IPS-18a (cell line): ENCODE measurements at regions not wholly inside any gene's neighbourhood (a gene's known extent, or its start where the extent isn't known, plus 50 kb on each side); places are given as distances from the start of the nearest gene placed in this dataset.
"Not testable (repeated sequence)": the region's sequence is repeated elsewhere in the genome, so short reads cannot be mapped to it uniquely, and the experiment has no call there.

ENCODE experiments used
- H3K27ac ChIP-seq: one replicate; pipeline ENCODE4 v1.5.1; 2013; ENCODE audit warnings: low read length
- H3K27me3 ChIP-seq: one replicate; pipeline ENCODE4 v1.6.1; 2013; ENCODE audit warnings: mild to moderate bottlenecking, low read length; ENCODE audit not compliant: control insufficient read depth, insufficient read depth
- H3K36me3 ChIP-seq: one replicate; pipeline ENCODE4 v1.6.1; 2013; ENCODE audit warnings: low read depth, low read length; ENCODE audit not compliant: control insufficient read depth
- H3K4me1 ChIP-seq: one replicate; pipeline ENCODE4 v1.6.1; 2013; ENCODE audit warnings: low read depth, low read length; ENCODE audit not compliant: control insufficient read depth
- H3K4me3 ChIP-seq: one replicate; pipeline ENCODE4 v1.5.1; 2013; ENCODE audit warnings: low read length
- H3K9ac ChIP-seq: one replicate; pipeline ENCODE4 v1.6.1; 2013; ENCODE audit warnings: mild to moderate bottlenecking, low read length, moderate library complexity
- H3K9me3 ChIP-seq: one replicate; pipeline ENCODE4 v1.6.1; 2013; ENCODE audit warnings: low read depth, low read length; ENCODE audit not compliant: control insufficient read depth

GRCh38 chr10:16117305-16117695, 257.0 kb upstream of the MINDY3 start:
- H3K36me3 ChIP-seq: no peaks in the 10 kb centered on the region
- H3K9ac ChIP-seq: no peak overlapping the region
- H3K4me1 ChIP-seq: no peaks in the 10 kb centered on the region
- H3K27ac ChIP-seq: no peak overlapping the region
- H3K9me3 ChIP-seq: no peaks in the 10 kb centered on the region
- no peaks in the 10 kb centered on the region for H3K27me3 ChIP-seq
- H3K4me3 ChIP-seq: no peak overlapping the region

DNA sequence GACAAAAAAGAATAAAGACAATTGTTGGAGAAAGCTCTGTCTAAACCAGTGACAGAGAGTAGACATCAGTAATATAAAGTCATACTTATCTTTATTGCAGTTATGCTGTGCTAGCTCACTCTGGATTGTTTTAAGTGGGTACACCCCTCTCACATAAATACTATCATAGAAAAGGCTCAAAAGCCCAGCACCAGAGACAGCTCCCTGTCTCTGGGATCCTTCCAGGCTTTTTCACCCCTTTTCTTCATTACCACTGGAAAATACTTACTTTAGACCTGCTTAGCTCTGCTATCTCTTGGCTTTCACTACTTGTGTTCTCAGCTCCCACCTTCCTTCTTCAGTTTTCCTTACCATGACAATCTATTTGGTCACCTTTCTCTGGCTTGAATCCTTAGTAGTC, 259.1 kb upstream of the MINDY3 start:
- no peaks in the 10 kb centered on the region for H3K36me3 ChIP-seq
- no peak overlapping the region for H3K4me3 ChIP-seq
- H3K27me3 ChIP-seq: no peaks in the 10 kb centered on the region
- no peaks in the 10 kb centered on the region for H3K9me3 ChIP-seq
- H3K9ac ChIP-seq: no peak overlapping the region
- H3K4me1 ChIP-seq: no peaks in the 10 kb centered on the region
- no peak overlapping the region for H3K27ac ChIP-seq

- no peak overlapping the region for H3K27ac ChIP-seq
- no peak overlapping the region for H3K9ac ChIP-seq
- no peaks in the 10 kb centered on the region for H3K27me3 ChIP-seq
Observed at GRCh38 chr10:16120563-16120962, 260.3 kb upstream of the MINDY3 start.

DNA sequence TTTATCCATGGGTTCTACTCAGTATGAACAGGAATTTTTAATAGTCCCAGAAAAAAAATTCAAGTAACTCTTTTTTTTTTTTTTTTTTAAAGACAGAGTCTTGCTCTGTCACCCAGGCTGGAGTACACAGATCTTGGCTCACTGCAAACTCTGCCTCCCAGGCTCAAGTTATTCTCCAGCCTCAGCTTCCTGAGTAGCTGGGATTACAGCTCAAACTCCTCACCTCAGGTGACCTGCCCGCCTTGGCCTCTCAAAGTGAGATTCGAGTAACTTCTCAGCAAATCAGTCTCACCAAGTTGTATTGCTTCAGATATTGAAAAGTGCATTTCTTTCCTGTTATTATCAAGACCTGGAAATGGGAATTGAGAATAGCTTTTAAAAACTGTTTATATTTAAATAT, 281.2 kb upstream of the MINDY3 start:
- Histone ChIP-seq H3K4me3 (no peak overlapping the region), H3K4me1 (no peaks in the 10 kb centered on the region), H3K9me3 (no peaks in the 10 kb centered on the region), H3K36me3 (no peaks in the 10 kb centered on the region), H3K27me3 (no peaks in the 10 kb centered on the region), H3K27ac (no peak overlapping the region), H3K9ac (no peak overlapping the region)

More at GRCh38 chr10:16120563-16120962, 260.3 kb upstream of the MINDY3 start:
- H3K4me3 ChIP-seq: no peak overlapping the region
- no peaks in the 10 kb centered on the region for H3K9me3 ChIP-seq
- H3K36me3 ChIP-seq: no peaks in the 10 kb centered on the region
- H3K4me1 ChIP-seq: no peaks in the 10 kb centered on the region

DNA sequence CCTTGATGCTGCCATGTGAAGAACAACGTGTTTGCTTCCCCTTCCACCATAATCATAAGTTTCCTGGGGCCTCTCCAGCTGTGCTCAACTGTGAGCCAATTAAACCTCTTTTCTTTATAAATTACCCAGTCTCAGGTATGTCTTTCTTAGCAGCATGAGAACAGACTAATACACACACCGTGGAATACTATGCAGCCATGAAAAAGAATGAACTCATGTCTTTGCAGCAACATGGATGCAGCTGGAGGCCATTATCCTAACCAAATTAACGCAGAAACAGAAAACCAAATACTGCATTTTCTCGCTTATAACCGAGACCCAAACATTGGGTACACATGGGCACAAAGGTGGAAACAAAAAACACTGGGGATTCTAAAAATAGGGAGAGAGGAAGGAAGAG, 286.7 kb upstream of the MINDY3 start:
- Histone ChIP-seq H3K4me3 (no peak overlapping the region), H3K9ac (no peak overlapping the region), H3K36me3 (no peaks in the 10 kb centered on the region), H3K27me3 (no peaks in the 10 kb centered on the region), H3K9me3 (peaks cover 4% of the 10 kb centered on the region), H3K27ac (no peak overlapping the region), H3K4me1 (no peaks in the 10 kb centered on the region)

- H3K27me3 ChIP-seq: peaks cover 4% of the 10 kb centered on the region
- no peaks in the 10 kb centered on the region for H3K36me3 ChIP-seq
- H3K9ac ChIP-seq: no peak overlapping the region
- no peak overlapping the region for H3K27ac ChIP-seq
- H3K4me1 ChIP-seq: peaks cover 19% of the 10 kb centered on the region
- no peaks in the 10 kb centered on the region for H3K9me3 ChIP-seq
- no peak overlapping the region for H3K4me3 ChIP-seq
Observed at GRCh38 chr10:16155834-16156233, 281.0 kb upstream of the PTER start.

- Histone ChIP-seq H3K4me3 (no peak overlapping the region), H3K27me3 (peaks cover 4% of the 10 kb centered on the region), H3K27ac (no peak overlapping the region), H3K4me1 (peaks cover 19% of the 10 kb centered on the region), H3K9me3 (no peaks in the 10 kb centered on the region), H3K9ac (no peak overlapping the region), H3K36me3 (no peaks in the 10 kb centered on the region)
Observed at GRCh38 chr10:16156681-16157080, 280.1 kb upstream of the PTER start.

- not testable (repeated sequence) for H3K4me3 ChIP-seq, H3K9ac ChIP-seq, H3K4me1 ChIP-seq
Observed at GRCh38 chr10:16165067-16165466, 271.7 kb upstream of the PTER start.

GRCh38 chr10:16182144-16182543, 254.7 kb upstream of the PTER start:
- Histone ChIP-seq H3K9me3 (no peaks in the 10 kb centered on the region), H3K4me1 (peaks cover 8% of the 10 kb centered on the region), H3K36me3 (no peaks in the 10 kb centered on the region), H3K27me3 (no peaks in the 10 kb centered on the region), H3K4me3 (no peak overlapping the region), H3K27ac (no peak overlapping the region), H3K9ac (no peak overlapping the region)

More at GRCh38 chr10:16165067-16165466, 271.7 kb upstream of the PTER start:
- not testable (repeated sequence) for H3K27me3 ChIP-seq, H3K27ac ChIP-seq, H3K9me3 ChIP-seq, H3K36me3 ChIP-seq

DNA sequence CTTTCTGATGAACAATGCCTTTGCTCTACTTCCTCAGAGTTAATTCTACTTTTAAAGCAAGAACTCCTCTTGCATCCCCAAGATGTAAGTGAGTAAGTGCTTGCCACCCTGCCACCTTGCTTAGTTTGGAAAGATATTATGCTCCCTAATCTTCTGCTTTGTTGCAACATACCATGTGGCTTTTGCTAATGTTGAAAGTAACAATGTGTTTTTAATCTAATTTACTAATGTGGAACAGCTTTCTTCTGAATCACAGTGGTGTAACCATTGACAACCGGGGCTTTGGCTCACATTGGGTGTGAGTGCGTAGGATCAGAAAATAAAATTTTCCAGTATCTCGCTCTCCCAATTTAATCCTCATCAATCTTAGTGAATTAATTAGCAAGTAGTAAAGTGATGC, 254.1 kb upstream of the PTER start:
- peaks cover 8% of the 10 kb centered on the region for H3K4me1 ChIP-seq
- H3K36me3 ChIP-seq: no peaks in the 10 kb centered on the region
- no peaks in the 10 kb centered on the region for H3K27me3 ChIP-seq
- no peak overlapping the region for H3K27ac ChIP-seq
- H3K9me3 ChIP-seq: no peaks in the 10 kb centered on the region
- H3K4me3 ChIP-seq: no peak overlapping the region
- H3K9ac ChIP-seq: no peak overlapping the region

- H3K27me3 ChIP-seq: no peaks in the 10 kb centered on the region
- H3K9ac ChIP-seq: no peak overlapping the region
- no peak overlapping the region for H3K4me3 ChIP-seq
- H3K4me1 ChIP-seq: peaks cover 8% of the 10 kb centered on the region
- H3K27ac ChIP-seq: no peak overlapping the region
- no peaks in the 10 kb centered on the region for H3K36me3 ChIP-seq
- H3K9me3 ChIP-seq: no peaks in the 10 kb centered on the region
Observed at GRCh38 chr10:16184096-16184597, 252.7 kb upstream of the PTER start.

DNA sequence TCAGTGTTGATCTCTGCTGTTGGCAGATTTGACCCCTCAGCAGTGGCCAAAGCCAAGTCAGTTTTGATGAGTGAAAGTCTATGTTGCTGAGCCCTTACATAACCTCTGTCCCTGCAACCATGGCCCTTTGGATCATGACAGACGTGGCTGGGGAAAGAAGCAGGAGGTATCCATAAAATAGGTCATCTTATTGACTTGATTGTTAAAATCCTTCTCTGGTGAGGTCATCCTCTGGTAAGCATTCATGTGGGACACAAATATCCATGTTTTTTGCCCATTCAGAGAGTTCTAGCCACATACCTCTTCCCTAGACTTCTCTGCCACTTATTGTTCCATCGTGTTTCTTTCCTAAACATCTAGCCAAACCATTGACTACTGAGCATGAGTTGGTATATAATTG, 251.9 kb upstream of the PTER start:
- H3K9ac ChIP-seq: no peak overlapping the region

More for the DNA sequence above, 251.9 kb upstream of the PTER start:
- Histone ChIP-seq H3K9me3 (no peaks in the 10 kb centered on the region), H3K27me3 (no peaks in the 10 kb centered on the region), H3K27ac (no peak overlapping the region), H3K4me3 (no peak overlapping the region), H3K4me1 (peaks cover 8% of the 10 kb centered on the region), H3K36me3 (no peaks in the 10 kb centered on the region)
